Sigmoid colon (tissue), 3 donors: ENCODE measurements at regions not wholly inside any gene's neighbourhood (a gene's known extent, or its start where the extent isn't known, plus 50 kb on each side); places are given as distances from the start of the nearest gene placed in this dataset.

Source experiments
- CTCF ChIP-seq, 4 experiments: fragments of 450-650 bp in 3 of 4; fragments of 200-600 bp in 1 of 4; IDR thresholded peaks; one replicate each; pipeline ENCODE4 v1.5.1; 2016 to 2019; ENCODE audit warnings: antibody characterized with exemption in 4 of 4, mild to moderate bottlenecking in 3 of 4, moderate library complexity in 2 of 4
- POLR2A ChIP-seq, 2 donors: fragments of 450-650 bp; IDR thresholded peaks; one replicate each; pipeline ENCODE4 v1.6.1; 2016; ENCODE audit warnings: antibody characterized with exemption in 2 of 2, mild to moderate bottlenecking in 2 of 2, moderate library complexity in 2 of 2

- no peak for TF ChIP-seq CTCF (IDR thresholded peaks at IDR 0.05)
- TF ChIP-seq POLR2A (IDR thresholded peaks at IDR 0.05) = no peak
Measured at GRCh38 chr10:106284802-106285587, 879.5 kb downstream of the SORCS1 start.
